SU-DHL-6 (cell line): ENCODE measurements at regions not wholly inside any gene's neighbourhood (a gene's known extent, or its start where the extent isn't known, plus 50 kb on each side); places are given as distances from the start of the nearest gene placed in this dataset.

Source experiments
- H2AFZ ChIP-seq: fragments of 200-600 bp; sonication (generic); 2 replicates; pipeline ENCODE4 v1.6.1; 2014; ENCODE audit warnings: low read depth, mild to moderate bottlenecking, moderate library complexity, mixed read lengths, antibody characterized with exemption, low read length; ENCODE audit not compliant: severe bottlenecking
- H3F3A ChIP-seq: fragments of 200-600 bp; shearing (Covaris generic); 2 replicates; pipeline ENCODE4 v1.6.0; 2016; ENCODE audit warnings: antibody characterized with exemption, mild to moderate bottlenecking; ENCODE audit not compliant: insufficient read depth
- H3K27ac ChIP-seq: fragments of 200-600 bp; sonication (generic); 2 replicates; pipeline ENCODE4 v1.5.1; 2016; ENCODE audit warnings: low read depth, mild to moderate bottlenecking, low read length, moderate library complexity, mixed read lengths
- H3K27me3 ChIP-seq: fragments of 200-600 bp; sonication (generic), shearing (Covaris generic); 2 replicates; pipeline ENCODE4 v1.6.0; 2014; ENCODE audit warnings: mild to moderate bottlenecking, low read length
- H3K36me3 ChIP-seq: fragments of 200-600 bp; sonication (generic); 2 replicates; pipeline ENCODE4 v1.6.1; 2014; ENCODE audit warnings: mild to moderate bottlenecking, low read length, mixed read lengths
- H3K4me2 ChIP-seq: fragments of 300-600, 200-600 bp; shearing (Covaris generic), sonication (generic); 2 replicates; pipeline ENCODE4 v1.6.0; 2014; ENCODE audit warnings: low read length, low read depth, mild to moderate bottlenecking; ENCODE audit not compliant: poor library complexity, severe bottlenecking
- H3K4me3 ChIP-seq: fragments of 200-600 bp; sonication (generic); 2 replicates; pipeline ENCODE4 v1.5.1; 2014; ENCODE audit warnings: antibody characterized with exemption, low read length, mild to moderate bottlenecking, mixed read lengths; ENCODE audit not compliant: insufficient read depth, poor library complexity, severe bottlenecking
- H3K79me2 ChIP-seq: fragments of 200-600 bp; sonication (generic); 2 replicates; pipeline ENCODE4 v1.6.1; 2014; ENCODE audit warnings: mild to moderate bottlenecking, low read length, moderate library complexity; ENCODE audit not compliant: insufficient read depth
- H3K9ac ChIP-seq: fragments of 200-600 bp; sonication (generic); 2 replicates; pipeline ENCODE4 v1.7.0; 2014; ENCODE audit warnings: mild to moderate bottlenecking, low read length
- H3K9me2 ChIP-seq: fragments of 200-600 bp; sonication (generic); replicated peaks from 2 replicates; pipeline ENCODE4 v1.6.1; 2014; ENCODE audit warnings: low read length; ENCODE audit not compliant: insufficient read depth
- H3K9me3 ChIP-seq: fragments of 200-600 bp; sonication (generic); 2 replicates; pipeline ENCODE4 v1.6.1; 2014; ENCODE audit warnings: low read length, mixed read lengths; ENCODE audit not compliant: insufficient read depth
- H4K20me1 ChIP-seq: fragments of 200-600 bp; sonication (generic); 2 replicates; pipeline ENCODE4 v1.6.1; 2014; ENCODE audit warnings: low read depth, mild to moderate bottlenecking, antibody characterized with exemption, low read length, moderate library complexity, mixed read lengths
- CTCF ChIP-seq: fragments of 200-600 bp; sonication (generic); IDR thresholded peaks from one replicate; pipeline ENCODE4 v1.5.1; 2017; ENCODE audit warnings: antibody characterized with exemption, mild to moderate bottlenecking, low read length, moderate library complexity; ENCODE audit not compliant: insufficient read depth, poor library complexity, severe bottlenecking
- EZH2phosphoT487 ChIP-seq: fragments of 200-600 bp; sonication (generic), shearing (Covaris generic); conservative IDR thresholded peaks from 2 replicates; pipeline ENCODE4 v1.6.1; 2018; ENCODE audit warnings: mild to moderate bottlenecking, antibody characterized with exemption, low read length, moderate library complexity, mixed read lengths

- Histone ChIP-seq H2AFZ (no peak overlapping the region), H3K4me3 (no peak overlapping the region), H3F3A (no peaks in the 10 kb centered on the region), H3K9me2 (no peaks in the 10 kb centered on the region), H3K4me2 (no peak overlapping the region), H3K9me3 (no peaks in the 10 kb centered on the region), H3K27me3 (no peaks in the 10 kb centered on the region), H3K36me3 (no peaks in the 10 kb centered on the region), H3K27ac (no peak overlapping the region), H3K9ac (no peak overlapping the region), H3K79me2 (no peaks in the 10 kb centered on the region), H4K20me1 (no peaks in the 10 kb centered on the region)
- TF ChIP-seq EZH2phosphoT487 (no peak), CTCF (no peak)
Measured at GRCh38 chr14:34258318-34258717, 203.7 kb downstream of the SPTSSA start.

DNA sequence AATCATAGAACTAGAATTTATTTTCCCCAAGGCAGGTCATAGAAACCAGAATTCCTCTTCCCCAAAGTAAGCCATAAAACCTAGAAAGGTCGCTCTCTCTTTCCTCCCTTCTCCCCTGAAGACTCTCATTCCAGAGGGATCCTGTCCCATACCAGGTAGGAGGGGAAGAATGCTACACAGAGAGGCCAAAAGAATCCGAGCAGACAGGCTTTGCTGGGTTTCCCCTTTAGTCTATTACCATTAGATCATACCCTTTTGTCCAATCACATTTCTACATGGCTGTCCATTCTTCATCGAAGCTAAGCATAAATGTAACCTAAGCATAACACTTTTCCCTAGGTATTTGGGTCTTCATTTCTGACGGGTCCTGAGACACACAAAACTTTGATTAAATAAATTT is 204.5 kb downstream of the SPTSSA start:
- no peaks in the 10 kb centered on the region for H3K9me2 ChIP-seq
- no peak overlapping the region for H3K4me3 ChIP-seq
- H3K79me2 ChIP-seq = no peaks in the 10 kb centered on the region
- H3K36me3 ChIP-seq = no peaks in the 10 kb centered on the region
- no peak overlapping the region for H2AFZ ChIP-seq
- no peak overlapping the region for H3K27ac ChIP-seq
- H3K4me2 ChIP-seq = no peak overlapping the region
- H3K9me3 ChIP-seq = no peaks in the 10 kb centered on the region
- no peak overlapping the region for H3K9ac ChIP-seq
- TF ChIP-seq EZH2phosphoT487 (no peak), CTCF (no peak)
- no peaks in the 10 kb centered on the region for H3K27me3 ChIP-seq
- no peaks in the 10 kb centered on the region for H4K20me1 ChIP-seq
- no peaks in the 10 kb centered on the region for H3F3A ChIP-seq

DNA sequence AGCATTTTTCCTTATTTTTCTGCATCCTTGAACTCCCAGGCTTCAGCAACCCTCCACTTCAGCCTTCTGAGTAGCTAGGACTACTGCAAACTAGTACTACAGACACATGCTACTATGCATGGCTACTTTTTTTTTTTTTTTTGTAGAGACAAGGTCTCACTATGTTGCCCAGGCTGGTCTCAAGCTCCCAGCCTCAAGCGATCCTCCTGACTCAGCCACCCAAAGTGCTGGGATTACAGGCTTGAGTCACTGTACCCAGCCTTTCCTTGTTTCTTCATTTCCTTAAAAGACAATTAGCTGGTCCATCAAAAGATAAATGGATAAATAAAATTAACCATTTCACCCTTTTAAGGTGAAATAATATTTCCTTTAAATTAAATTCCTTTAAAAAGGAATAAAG is 205.8 kb downstream of the SPTSSA start:
- Histone ChIP-seq H3K36me3 (no peaks in the 10 kb centered on the region), H4K20me1 (no peaks in the 10 kb centered on the region), H3K27me3 (no peaks in the 10 kb centered on the region), H3K4me2 (no peak overlapping the region), H3K9ac (no peak overlapping the region), H3F3A (no peaks in the 10 kb centered on the region), H2AFZ (no peak overlapping the region), H3K9me3 (no peaks in the 10 kb centered on the region), H3K79me2 (no peaks in the 10 kb centered on the region), H3K9me2 (no peaks in the 10 kb centered on the region), H3K27ac (no peak overlapping the region), H3K4me3 (no peak overlapping the region)
- no peak for TF ChIP-seq CTCF
- no peak for TF ChIP-seq EZH2phosphoT487

DNA sequence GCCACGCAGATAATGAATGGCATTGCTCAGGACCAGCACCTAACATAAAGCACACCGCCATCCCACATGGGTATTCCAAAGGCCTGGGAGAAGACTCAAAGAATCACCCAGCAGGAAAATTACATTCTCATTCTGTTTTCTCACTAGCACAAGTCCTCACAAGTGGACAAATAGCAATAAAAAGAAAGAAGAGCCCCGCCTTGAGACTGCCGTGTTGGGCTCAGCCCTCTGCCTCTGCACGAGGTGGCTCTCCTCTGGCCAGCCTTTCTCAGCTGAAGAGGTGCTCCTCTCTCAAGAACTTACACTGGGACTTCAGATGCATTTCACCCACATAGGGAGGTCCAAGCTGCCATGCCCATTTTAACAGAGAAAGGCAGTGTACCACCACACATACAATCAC is 207.5 kb downstream of the SPTSSA start:
- TF ChIP-seq EZH2phosphoT487 = no peak
- no peak for TF ChIP-seq CTCF
- Histone ChIP-seq H3K79me2 (no peaks in the 10 kb centered on the region), H4K20me1 (no peaks in the 10 kb centered on the region), H3K27me3 (no peaks in the 10 kb centered on the region), H3K27ac (no peak overlapping the region), H3K36me3 (no peaks in the 10 kb centered on the region), H3K4me2 (no peak overlapping the region), H3K9ac (no peak overlapping the region), H3K4me3 (no peak overlapping the region), H3K9me2 (no peaks in the 10 kb centered on the region), H3K9me3 (no peaks in the 10 kb centered on the region), H2AFZ (no peak overlapping the region), H3F3A (no peaks in the 10 kb centered on the region)
